ENCODE measurements at regions not wholly inside any gene's neighbourhood (a gene's known extent, or its start where the extent isn't known, plus 50 kb on each side); places are given as distances from the start of the nearest gene placed in this dataset.
"Not testable (repeated sequence)": the region's sequence is repeated elsewhere in the genome, so short reads cannot be mapped to it uniquely, and the experiment has no call there.

DNA sequence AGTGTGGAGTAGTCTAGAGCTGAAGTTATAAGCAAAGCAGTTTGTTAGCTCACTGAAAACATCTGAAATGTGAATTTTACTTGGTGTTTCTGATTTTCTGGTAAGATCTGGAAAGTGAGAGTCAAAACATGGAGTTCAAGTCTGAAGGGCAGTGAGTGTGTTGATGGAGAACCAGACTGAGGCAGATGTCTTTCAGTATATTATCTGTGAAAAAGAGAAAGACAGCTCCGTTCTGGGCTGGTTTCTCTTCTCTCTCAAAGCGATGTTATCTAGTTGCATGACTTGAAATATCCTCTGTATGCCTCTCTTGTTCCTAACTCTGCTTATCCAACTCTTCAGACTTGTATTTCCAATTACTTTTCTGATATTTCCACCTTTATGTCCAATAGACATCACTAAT, 381.9 kb upstream of the RGS6 start:
- DNase-seq (ENCODE audit: extremely low read depth, low read depth) = no peak

DNA sequence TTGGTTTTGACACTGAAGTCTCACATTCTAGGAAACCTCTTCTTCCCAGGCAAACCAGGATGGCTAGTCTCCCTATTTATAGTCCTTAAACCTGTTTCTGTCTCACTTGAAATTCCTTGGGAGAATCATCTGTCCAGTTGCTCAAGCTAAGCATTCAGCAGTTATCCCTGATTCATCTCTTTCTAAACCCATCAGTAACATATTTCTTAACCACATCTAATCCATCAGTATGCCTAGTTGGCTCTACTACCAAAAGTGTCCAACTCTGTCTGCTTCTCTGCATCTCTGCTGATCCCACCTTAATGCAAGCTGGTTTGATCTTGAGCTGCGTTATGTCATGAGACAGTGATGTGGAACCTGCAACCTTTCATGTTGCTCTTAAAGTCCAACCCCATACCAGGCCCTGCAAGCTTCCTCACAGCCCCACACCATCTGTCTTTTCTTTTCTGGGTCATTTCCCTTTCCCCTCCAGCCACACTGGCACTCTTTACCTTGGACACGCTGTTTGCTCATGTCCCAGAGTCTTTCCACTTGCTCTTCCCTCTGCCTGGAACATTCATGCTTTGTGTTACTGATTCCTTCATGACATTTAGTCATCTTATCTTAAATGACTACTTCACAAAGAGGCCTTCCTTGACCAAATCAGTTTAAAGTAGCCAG, 380.8 kb upstream of the RGS6 start:
- no peak for DNase-seq (ENCODE audit: extremely low read depth, low read depth)

DNA sequence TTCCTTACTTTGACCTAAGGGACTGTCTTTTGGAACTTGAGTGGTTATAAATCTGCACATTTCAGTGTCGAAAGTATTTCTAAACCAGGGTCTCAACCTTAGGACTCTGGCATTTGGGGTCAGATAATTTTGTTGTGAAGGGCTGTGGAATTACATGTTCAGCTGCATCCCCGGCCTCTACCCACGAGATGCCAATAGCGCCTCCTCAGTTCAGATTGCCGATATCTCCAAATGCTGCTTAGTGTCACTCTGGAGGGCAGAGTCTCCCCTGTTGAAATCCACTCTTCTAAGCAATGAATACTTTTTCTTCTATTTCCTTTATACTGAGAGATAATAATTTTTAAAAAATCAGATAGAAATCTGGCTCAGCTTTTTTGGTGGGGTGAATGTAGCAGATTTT, 379.4 kb upstream of the RGS6 start:
- DNase-seq (ENCODE audit: extremely low read depth, low read depth) = no peak

DNA sequence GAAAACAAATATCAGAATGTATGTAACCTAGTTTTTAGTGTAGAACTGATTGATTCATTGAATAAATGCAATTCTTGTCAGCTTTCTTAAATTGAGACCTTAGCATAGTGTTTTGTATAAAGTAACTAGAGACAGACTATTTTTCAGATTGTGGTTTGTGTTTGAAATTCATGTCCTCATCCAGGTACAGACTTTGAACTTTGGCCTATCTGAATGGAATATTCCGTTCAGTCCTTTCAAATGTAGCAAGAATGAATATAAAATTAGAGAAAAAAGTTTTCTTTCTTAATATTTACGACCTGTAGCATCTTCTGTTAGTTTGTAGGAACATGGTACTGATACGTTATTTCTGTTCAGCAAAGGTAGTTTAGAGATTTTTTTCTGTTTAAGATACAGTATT, 378.4 kb upstream of the RGS6 start:
- DNase-seq (ENCODE audit: extremely low read depth, low read depth) = no peak

- DNase-seq (ENCODE audit: extremely low read depth, low read depth) = no peak
Measured at GRCh38 chr14:71554323-71554722, 377.9 kb upstream of the RGS6 start.

DNA sequence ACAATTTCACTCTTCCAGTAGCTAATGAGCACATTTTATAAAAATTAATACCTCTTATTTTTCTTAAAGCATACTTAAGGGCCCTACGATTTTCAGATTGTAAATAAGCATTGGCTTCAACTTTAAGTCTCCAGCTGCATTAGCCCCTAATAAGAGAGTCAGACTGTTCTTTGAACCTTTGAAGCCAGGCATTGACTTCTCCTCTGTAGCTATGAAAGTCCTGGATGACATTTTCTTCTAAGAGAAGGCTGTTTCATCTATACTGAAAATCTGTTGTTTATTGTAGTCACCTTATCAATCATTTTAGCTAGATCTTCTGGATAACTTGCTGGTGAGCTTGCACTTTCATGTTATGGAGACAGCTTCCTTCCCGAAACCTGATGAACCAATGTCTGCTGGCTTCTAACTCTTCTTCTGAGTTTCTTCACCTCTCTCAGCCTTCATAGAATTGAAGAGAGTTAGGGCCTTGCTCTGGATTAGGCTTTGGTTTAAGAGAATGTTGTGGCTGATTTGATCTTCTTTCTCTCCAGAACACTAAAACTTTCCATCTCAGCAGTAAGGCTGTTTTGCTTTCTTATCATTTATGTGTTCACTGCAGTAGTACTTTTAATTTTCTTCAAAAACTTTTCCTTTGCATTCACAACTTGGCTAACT, 377.1 kb upstream of the RGS6 start:
- DNase-seq (ENCODE audit: extremely low read depth, low read depth) = no peak

DNA sequence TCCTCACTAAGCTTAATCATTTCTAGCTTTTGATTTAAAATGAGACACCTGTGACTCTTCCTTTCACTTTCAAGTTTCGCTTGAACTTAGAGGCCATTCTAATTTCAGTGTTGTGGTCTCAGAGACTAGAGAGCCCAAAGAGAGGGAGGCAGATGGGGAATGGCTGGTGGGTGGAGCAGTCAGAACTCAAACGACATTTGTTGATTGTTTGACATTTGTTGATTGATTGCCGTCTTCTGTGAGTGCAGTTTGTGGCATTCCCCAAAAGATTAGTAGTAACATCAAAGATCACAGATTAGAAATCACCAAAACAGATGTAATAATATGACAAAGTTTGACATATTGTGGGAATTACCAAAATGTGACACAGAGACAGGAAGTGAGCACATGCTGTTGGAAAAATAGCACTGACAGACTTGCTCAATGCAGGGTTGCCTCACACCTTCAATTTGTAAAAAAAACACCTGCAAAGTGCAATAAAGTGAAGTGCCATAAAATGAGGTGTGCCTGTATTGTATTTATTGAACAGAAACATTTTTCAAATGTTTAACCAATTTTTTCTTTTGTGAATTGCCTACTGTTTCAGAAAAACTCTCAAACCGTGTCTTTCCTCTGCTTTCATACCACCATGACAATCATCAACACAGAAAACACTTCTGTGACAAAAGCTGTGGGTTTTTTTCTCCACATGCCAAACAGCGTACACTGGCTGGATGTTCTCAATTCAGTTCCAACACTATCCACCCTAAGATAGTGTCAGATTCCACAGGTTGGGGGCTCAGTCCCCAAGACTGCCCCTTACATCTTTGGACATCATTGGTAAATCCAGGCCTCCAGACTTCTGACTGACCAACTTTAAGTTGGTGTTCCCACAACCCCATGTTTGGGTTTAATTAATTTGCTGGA, 376.3 kb upstream of the RGS6 start:
- DNase-seq (ENCODE audit: extremely low read depth, low read depth) = no peak

- no peak for DNase-seq (ENCODE audit: extremely low read depth, low read depth)
Measured at GRCh38 chr14:71556730-71557129, 375.5 kb upstream of the RGS6 start.

DNA sequence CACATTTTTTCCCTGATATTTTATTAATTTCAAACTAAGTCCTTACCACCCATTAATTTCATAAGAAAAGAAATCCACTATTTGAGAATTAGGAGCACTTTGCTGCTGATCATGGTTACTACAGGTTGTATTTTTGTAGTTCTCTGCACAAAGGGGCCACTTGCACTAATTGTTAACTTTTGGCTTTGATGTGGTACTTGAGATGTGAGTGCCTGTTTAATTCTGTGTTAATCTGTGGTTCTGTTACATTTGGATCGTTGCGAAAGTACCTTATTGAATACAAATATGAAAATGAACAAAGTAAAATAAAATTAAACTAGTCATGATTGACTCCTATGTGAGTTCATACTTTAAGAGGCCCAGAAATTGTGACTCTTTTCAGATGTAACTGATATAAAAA, 374.9 kb upstream of the RGS6 start:
- DNase-seq (ENCODE audit: extremely low read depth, low read depth) = no peak

- not testable (repeated sequence) for DNase-seq (ENCODE audit: extremely low read depth, low read depth)
Measured at GRCh38 chr14:71558943-71559342, 373.3 kb upstream of the RGS6 start.

DNA sequence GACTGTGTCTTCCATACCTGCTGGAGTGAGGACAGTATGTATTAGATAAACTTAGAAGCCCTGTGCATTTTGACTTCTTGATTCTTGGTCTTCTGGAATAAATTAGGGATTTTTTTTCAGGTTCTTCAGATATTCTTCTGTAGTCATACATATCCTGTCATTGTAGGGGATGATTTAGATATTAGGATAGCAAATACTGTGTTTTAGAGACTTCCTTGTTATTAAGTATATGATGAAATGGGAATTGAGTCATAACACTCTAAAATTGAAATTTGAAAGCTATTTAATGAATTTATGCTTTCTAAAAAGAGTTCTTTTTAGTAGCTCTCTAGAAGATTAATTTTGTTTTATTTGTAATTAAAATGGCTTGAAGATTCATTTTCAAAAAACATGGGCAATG, 371.5 kb upstream of the RGS6 start:
- DNase-seq (ENCODE audit: extremely low read depth, low read depth) = no peak

GRCh38 chr14:71563492-71564153, 368.6 kb upstream of the RGS6 start:
- no peak for DNase-seq (ENCODE audit: extremely low read depth, low read depth)

DNA sequence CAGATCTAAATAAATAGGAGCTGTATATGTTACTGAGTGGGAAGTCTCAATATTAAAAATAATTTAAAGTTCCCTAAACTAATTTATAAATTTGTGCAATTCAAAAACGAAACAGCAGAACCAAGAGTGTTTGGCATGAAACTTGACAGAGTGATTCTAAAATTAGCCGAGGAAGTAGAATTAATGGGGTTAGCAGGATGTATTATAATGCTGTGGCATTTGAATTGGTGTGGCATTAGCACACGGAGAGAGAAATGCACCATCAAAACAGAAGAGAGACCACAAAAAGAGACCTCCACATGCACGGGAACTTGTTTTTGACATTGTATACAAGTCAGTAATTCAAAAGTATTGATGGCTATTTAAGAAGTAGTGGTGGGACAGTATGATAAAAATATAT, 366.0 kb upstream of the RGS6 start:
- DNase-seq (ENCODE audit: extremely low read depth, low read depth) = no peak

DNA sequence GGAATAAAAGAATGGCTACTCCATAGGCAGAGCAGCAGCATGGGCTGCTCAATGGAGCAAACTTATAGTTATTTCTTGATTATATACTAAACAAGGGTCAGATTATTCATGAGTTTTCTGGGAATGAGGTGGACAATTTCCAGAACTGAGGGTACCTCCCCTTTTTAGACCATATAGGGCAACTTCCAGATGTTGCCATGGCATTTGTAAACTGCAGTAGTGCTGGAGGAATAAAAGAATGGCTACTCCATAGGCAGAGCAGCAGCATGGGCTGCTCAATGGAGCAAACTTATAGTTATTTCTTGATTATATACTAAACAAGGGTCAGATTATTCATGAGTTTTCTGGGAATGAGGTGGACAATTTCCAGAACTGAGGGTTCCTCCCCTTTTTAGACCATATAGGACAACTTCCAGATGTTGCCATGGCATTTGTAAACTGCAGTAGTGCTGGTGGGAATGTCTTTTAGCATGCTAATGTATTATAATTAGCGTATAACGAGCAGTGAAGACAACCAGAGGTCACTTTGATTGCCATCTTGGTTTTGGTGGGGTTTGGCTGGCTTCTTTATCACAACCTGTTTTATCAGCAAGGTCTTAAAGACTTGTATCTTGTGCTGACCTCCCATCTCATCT, 364.6 kb upstream of the RGS6 start:
- not testable (repeated sequence) for DNase-seq (ENCODE audit: extremely low read depth, low read depth)

GRCh38 chr14:71574976-71575375, 357.3 kb upstream of the RGS6 start:
- no peak for DNase-seq (ENCODE audit: extremely low read depth, low read depth)

DNA sequence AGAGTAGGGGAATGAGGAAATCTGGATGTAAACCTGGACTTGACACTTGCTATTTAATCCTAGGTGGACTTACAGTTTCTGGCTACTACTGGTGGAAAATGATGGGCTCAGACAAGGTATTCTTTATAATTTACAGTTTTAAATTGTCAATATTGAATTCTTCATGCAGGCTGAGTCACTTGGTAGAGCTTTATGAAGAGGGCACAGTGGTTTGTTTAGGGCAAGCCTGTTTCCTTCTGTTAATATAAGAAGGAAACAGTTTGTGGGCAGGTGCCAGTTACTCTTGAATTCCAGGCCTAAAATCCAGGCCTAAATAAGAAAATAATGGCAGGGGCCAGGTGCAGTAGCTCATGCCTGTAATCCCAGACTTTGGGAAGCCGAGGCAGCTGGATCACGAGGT, 355.8 kb upstream of the RGS6 start:
- no peak for DNase-seq (ENCODE audit: extremely low read depth, low read depth)

DNA sequence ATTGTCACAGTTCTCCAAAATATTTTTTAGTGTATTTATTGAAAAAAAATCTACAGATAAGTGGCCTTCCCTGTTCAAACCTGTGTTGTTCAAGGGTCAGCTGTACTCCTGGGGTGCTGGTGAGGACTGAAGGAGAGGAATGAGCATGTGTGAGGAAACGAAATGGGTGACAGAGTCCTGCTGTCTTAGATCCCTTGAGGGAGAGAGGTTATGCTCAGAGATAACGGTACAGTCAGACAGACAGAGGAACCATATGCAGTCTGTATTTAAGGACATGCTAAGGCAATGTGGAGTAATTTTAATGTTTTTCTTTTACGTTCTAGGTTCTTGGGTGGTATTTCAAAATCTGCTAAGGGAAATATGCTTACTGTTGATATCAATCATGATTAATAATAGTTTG, 352.9 kb upstream of the RGS6 start:
- no peak for DNase-seq (ENCODE audit: extremely low read depth, low read depth)

DNA sequence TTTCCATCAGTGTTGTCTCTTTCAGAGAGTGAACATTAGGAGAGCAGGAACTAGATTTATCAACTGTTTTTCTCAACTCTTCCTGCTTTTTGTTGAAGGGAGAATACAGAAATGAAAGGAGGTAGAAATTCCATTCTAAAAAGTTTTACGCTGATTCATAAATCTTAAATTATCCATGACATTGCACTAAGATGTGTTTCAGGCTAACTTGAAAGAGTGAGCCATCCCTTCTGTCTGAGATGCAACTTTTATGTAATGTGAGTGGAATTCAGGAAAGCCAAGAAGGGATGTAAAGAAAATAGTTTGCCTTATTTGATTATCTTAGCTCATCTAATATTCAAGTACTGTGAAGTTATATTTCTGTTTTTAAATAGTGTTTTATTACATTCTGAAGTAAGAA, 349.5 kb upstream of the RGS6 start:
- no peak for DNase-seq (ENCODE audit: extremely low read depth, low read depth)

- no peak for DNase-seq (ENCODE audit: extremely low read depth, low read depth)
Measured at GRCh38 chr14:71583194-71583593, 349.0 kb upstream of the RGS6 start.

DNA sequence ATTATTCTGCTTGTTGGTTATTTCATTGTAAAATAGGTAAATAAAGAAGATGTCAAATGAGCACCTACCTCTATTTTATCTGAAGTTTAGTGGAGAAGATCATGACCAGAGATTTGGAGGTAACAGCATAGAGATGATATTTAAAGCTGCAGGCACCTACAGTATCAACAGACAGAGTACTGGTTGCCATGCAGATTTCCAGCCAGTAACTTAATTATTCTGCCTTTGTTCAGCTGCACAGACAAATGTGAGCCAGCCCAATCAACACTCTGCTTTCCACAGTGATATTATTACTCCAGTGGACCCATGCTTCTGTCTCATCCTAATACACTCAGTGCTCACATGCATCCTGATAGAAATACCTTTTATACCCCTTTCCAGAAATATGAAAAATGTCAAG, 348.5 kb upstream of the RGS6 start:
- DNase-seq (ENCODE audit: extremely low read depth, low read depth) = no peak

GRCh38 chr14:71585361-71585760, 346.9 kb upstream of the RGS6 start:
- no peak for DNase-seq (ENCODE audit: extremely low read depth, low read depth)

All from NCI-H460 (cell line).